ENCODE measurements at regions not wholly inside any gene's neighbourhood (a gene's known extent, or its start where the extent isn't known, plus 50 kb on each side); places are given as distances from the start of the nearest gene placed in this dataset.

- no peak for DNase-seq
Measured at GRCh38 chr7:53504914-53505313, 469.5 kb downstream of the POM121L12 start.

GRCh38 chr7:53518319-53518718, 482.9 kb downstream of the POM121L12 start:
- no peak for DNase-seq

- no peak for DNase-seq
Measured at GRCh38 chr7:53520841-53521240, 485.4 kb downstream of the POM121L12 start.

GRCh38 chr7:53521638-53522184, 486.3 kb downstream of the POM121L12 start:
- no peak for DNase-seq

- no peak for DNase-seq
Measured at GRCh38 chr7:53539558-53539957, 504.1 kb downstream of the POM121L12 start.

- DNase-seq = no peak
Measured at GRCh38 chr7:53541475-53541874, 506.0 kb downstream of the POM121L12 start.

- DNase-seq = no peak
Measured at GRCh38 chr7:53542157-53542556, 506.7 kb downstream of the POM121L12 start.

Measured in hypothalamus (tissue), 51 donors.